ENCODE measurements at regions not wholly inside any gene's neighbourhood (a gene's known extent, or its start where the extent isn't known, plus 50 kb on each side); places are given as distances from the start of the nearest gene placed in this dataset.

DNA sequence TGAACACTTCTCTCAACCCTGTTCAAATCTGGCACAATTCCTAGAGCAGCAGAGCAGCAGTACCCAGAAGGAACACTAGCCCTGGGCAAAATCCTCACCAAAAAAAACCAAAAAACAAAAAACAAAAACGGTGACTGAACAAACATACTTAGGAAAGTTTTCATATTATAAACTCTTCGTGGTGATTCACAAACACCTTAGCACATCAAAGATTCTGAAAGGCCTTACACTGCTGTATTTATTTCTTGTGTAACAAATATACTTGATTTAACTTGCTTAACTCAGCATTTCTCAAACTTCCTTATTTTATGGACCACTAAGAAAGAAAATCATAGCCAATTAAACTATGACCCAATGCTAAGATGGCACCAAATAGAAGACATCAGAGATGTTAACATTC, 57.8 kb upstream of the RREB1 start:
- TF ChIP-seq ZNF565 (CRISPR knock-in tag; conservative IDR thresholded peaks at IDR 0.05; ENCODE audit: low read depth) = no peak
- no peak for TF ChIP-seq ZFP3 (CRISPR knock-in tag; IDR thresholded peaks at IDR 0.05)
- no peak for ATAC-seq

- peak; percentile 12; the same call in 2 of the 3 replicates for ATAC-seq
- TF ChIP-seq SNAI2 (CRISPR knock-in tag; IDR thresholded peaks at IDR 0.05) = no peak
- TF ChIP-seq ZFP30 (CRISPR knock-in tag; IDR thresholded peaks at IDR 0.05) = no peak
Observed at GRCh38 chr6:7050872-7051779, 56.6 kb upstream of the RREB1 start.

- TF ChIP-seq GLIS3 (CRISPR knock-in tag; IDR thresholded peaks at IDR 0.05) = no peak
- ATAC-seq = peak; percentile 70
Observed at GRCh38 chr6:7051780-7052442, 55.9 kb upstream of the RREB1 start.

DNA sequence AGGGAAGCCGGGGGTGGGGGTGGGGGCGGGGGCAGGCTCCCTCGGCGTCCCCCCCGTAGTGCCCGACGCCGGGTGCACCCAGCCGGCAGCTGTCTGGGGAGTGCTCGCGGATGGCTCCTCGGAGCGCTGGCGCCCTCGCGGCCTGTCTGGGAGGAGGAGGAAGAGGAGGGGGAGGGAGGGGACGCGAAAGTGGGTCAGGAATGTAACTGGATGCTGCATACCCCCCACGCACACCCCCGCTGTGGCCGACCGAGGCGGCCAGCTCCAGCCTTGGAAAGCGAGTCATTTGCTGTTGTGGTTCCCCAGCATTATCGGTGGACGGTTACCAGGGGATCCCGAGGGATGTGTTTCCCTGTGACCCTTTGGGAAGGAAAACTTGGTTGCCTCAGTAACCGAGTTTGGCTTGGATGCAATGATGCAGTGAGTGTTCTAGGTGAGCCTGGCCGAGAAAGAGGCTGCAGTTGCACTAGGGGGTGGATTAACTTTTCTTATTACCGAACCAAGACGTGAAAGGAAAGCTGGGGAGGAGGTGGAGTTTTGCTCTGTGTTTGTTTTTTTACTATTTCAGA, 55.2 kb upstream of the RREB1 start:
- peak; percentile 63 for ATAC-seq
- TF ChIP-seq ZNF8 (CRISPR knock-in tag; IDR thresholded peaks at IDR 0.05) (no peak), ZNF565 (CRISPR knock-in tag; conservative IDR thresholded peaks at IDR 0.05; ENCODE audit: low read depth) (no peak), POU6F1 (CRISPR knock-in tag; IDR thresholded peaks at IDR 0.05; ENCODE audit: borderline replicate concordance, low read depth) (no peak), CREB5 (CRISPR knock-in tag; IDR thresholded peaks at IDR 0.05; ENCODE audit: low read depth) (no peak), ARNTL (CRISPR knock-in tag; IDR thresholded peaks at IDR 0.05; ENCODE audit: borderline replicate concordance, low read depth) (no peak), ESRRG (CRISPR knock-in tag; IDR thresholded peaks at IDR 0.05) (no peak), PPARA (CRISPR knock-in tag; IDR thresholded peaks at IDR 0.05; ENCODE audit: borderline replicate concordance) (no peak), TCF4 (CRISPR knock-in tag; IDR thresholded peaks at IDR 0.05; ENCODE audit: borderline replicate concordance) (no peak), BACH2 (CRISPR knock-in tag; IDR thresholded peaks at IDR 0.05; ENCODE audit: borderline replicate concordance) (no peak)
- TF ChIP-seq, protein P1, sequence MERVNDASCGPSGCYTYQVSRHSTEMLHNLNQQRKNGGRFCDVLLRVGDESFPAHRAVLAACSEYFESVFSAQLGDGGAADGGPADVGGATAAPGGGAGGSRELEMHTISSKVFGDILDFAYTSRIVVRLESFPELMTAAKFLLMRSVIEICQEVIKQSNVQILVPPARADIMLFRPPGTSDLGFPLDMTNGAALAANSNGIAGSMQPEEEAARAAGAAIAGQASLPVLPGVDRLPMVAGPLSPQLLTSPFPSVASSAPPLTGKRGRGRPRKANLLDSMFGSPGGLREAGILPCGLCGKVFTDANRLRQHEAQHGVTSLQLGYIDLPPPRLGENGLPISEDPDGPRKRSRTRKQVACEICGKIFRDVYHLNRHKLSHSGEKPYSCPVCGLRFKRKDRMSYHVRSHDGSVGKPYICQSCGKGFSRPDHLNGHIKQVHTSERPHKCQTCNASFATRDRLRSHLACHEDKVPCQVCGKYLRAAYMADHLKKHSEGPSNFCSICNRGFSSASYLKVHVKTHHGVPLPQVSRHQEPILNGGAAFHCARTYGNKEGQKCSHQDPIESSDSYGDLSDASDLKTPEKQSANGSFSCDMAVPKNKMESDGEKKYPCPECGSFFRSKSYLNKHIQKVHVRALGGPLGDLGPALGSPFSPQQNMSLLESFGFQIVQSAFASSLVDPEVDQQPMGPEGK (CRISPR knock-in tag; IDR thresholded peaks at IDR 0.05; ENCODE audit: borderline replicate concordance) = no peak

DNA sequence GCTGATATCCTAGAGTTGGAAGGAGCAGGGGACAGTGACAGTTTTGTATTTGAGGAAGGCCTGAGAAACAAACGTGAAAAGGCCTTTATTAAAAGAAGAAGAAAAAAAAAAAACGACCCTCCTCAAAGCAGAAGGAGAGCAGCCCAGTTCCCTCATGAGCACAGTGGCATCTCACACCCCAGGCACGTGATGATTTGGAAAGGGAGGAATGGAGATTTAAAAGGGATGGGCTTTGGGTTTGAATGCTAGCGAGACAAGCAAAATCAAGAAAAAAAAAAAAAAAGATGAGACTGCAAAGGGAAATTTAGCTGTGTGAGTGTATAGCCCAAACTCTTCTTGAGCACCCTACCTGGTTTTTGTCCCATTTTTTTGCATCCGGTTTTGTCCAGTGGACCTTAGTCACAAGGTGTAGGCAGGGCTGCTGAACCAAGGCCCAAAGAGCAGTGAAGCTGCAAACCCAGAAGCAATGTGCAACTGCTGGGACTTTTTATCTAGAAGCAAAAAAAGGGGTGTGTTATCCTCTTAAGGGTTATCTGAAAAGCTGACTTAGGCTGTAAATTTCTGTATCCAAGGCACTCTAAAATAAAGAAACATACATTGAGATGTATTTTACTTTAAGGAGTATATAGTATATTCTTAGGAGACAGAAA, 54.5 kb upstream of the RREB1 start:
- ATAC-seq = no peak
- TF ChIP-seq TOX (CRISPR knock-in tag; IDR thresholded peaks at IDR 0.05; ENCODE audit: borderline replicate concordance) = no peak
- no peak for TF ChIP-seq CSDC2 (CRISPR knock-in tag; IDR thresholded peaks at IDR 0.05)
- no peak for TF ChIP-seq SNAI2 (CRISPR knock-in tag; IDR thresholded peaks at IDR 0.05)
- TF ChIP-seq OSR1 (CRISPR knock-in tag; IDR thresholded peaks at IDR 0.05) = no peak
- no peak for TF ChIP-seq POU6F1 (CRISPR knock-in tag; IDR thresholded peaks at IDR 0.05; ENCODE audit: borderline replicate concordance, low read depth)
- no peak for TF ChIP-seq PPARA (CRISPR knock-in tag; IDR thresholded peaks at IDR 0.05; ENCODE audit: borderline replicate concordance)
- TF ChIP-seq ZC3H10 (CRISPR knock-in tag; IDR thresholded peaks at IDR 0.05) = no peak
- TF ChIP-seq ESRRG (CRISPR knock-in tag; IDR thresholded peaks at IDR 0.05) = no peak
- TF ChIP-seq, protein P1 (CRISPR knock-in tag; IDR thresholded peaks at IDR 0.05; ENCODE audit: borderline replicate concordance) = no peak
- TF ChIP-seq RARB (CRISPR knock-in tag; IDR thresholded peaks at IDR 0.05) = no peak
- TF ChIP-seq ZNF70 (CRISPR knock-in tag; IDR thresholded peaks at IDR 0.05) = no peak
- no peak for TF ChIP-seq TCF4 (CRISPR knock-in tag; IDR thresholded peaks at IDR 0.05; ENCODE audit: borderline replicate concordance)
- no peak for TF ChIP-seq BACH2 (CRISPR knock-in tag; IDR thresholded peaks at IDR 0.05; ENCODE audit: borderline replicate concordance)
- no peak for TF ChIP-seq ZFP30 (CRISPR knock-in tag; IDR thresholded peaks at IDR 0.05)
- TF ChIP-seq ZFP3 (CRISPR knock-in tag; IDR thresholded peaks at IDR 0.05) = no peak
- TF ChIP-seq CSRNP3 (CRISPR knock-in tag; IDR thresholded peaks at IDR 0.05) = no peak
- TF ChIP-seq ARNTL (CRISPR knock-in tag; IDR thresholded peaks at IDR 0.05; ENCODE audit: borderline replicate concordance, low read depth) = no peak

Data from SK-N-SH treated with all-trans-retinoic acid at 6 μM for 48 hours (cell line).